Superior temporal gyrus (tissue), 1 donor: ENCODE measurements at regions not wholly inside any gene's neighbourhood (a gene's known extent, or its start where the extent isn't known, plus 50 kb on each side); places are given as distances from the start of the nearest gene placed in this dataset.
"Not testable (repeated sequence)": the region's sequence is repeated elsewhere in the genome, so short reads cannot be mapped to it uniquely, and the experiment has no call there.

Experiments
- DNase-seq: peaks from one replicate; pipeline ENCODE4 v3.0.0-alpha.2; 2016; ENCODE audit errors: extremely low spot score

DNA sequence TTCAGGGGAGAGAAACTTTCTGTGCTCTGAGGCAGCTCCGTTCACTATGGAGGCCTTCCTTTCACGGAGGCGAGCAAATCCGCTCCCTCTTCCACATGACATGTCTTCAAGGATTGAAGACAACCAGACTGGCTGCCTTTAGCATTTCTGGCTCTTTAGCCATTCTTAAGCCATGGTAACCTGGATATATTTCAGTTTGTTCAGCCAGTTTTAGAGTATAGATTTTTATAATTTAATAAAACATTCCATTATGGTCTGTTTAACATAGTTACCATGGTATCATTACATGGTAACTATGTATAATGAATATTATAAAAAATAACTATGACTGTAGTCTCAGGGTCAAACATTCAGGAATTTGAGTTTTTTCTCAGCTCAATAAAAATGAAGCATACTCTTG is 54.2 kb upstream of the NFIA start:
- DNase-seq = no peak

GRCh38 chr1:61018068-61018467 is 64.3 kb upstream of the NFIA start:
- not testable (repeated sequence) for DNase-seq

DNA sequence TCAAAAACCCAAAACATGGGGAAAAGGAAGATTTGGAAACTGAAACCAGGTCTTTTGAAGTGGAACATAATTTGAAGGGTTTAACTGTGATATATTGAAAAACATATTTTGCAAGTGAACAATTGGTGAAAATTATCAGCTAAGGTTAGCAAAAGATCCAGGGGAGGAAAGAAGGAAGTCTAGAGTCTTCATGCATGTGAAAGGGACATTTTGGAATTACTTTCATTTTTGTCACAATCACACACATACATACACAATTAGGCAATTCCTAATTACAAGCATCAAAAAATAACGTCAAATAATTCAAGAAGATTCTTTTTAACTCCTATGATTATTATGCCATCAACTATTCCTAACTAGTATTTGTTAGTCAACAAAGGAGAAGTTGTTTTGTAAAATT is 64.7 kb upstream of the NFIA start:
- DNase-seq = no peak

GRCh38 chr1:61013946-61014667 is 68.3 kb upstream of the NFIA start:
- DNase-seq = no peak

DNA sequence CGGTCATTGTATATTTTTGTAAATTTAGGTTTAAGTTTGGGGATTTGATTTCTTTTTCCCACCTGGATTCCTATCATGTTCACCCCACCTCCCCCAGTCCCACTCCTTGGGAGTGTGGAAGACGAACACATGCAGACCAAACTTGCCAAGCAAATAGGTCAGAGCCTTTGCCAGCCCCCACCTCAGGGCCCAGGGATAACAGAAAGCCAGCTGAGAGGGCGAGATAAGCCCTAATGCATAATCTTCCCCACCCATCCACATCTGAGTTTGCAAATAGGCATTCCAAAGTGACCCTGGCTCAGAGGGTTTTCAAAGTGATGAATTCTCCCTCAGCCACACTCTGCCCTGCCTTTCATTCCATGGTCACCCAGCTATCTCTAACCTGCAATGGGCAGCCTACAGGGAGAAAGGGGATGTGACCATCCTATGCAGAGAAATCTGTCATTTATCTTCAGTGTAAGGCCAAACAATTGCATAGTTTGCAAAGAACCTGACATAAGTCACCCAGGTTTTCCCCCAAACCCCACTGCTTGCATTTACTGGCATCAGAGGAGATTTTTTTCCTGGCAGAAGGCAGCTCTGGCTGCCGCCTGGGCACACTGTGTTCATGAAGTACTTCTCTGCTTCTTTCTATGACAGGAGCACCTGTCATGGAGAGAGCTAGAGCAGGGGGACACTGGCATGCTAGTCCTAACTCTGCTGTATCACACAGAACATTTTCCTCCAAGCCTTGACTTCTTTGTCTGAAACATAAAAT is 69.0 kb upstream of the NFIA start:
- DNase-seq = no peak

DNA sequence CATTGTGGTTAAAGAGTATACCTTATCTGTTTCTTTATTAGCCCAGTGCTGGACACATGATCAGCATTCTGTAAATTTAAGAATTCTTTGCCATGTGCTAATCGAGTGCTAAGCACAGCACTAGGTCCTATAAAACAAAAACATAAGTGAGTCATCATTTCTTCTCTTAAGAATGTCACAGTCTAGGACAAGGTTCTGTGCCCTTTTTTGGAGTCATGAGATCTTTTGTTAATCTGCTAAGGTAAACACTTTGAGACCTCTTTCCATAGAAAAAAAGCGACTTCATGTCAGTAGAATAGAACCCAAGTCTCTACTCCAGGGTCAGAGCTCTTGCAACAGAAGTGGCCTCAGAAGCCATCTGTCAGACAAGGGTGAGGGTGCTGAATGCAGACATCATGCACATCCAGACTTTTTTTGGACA is 70.0 kb upstream of the NFIA start:
- no peak for DNase-seq

- no peak for DNase-seq
Observed at GRCh38 chr1:61011561-61012263, 70.6 kb upstream of the NFIA start.

DNA sequence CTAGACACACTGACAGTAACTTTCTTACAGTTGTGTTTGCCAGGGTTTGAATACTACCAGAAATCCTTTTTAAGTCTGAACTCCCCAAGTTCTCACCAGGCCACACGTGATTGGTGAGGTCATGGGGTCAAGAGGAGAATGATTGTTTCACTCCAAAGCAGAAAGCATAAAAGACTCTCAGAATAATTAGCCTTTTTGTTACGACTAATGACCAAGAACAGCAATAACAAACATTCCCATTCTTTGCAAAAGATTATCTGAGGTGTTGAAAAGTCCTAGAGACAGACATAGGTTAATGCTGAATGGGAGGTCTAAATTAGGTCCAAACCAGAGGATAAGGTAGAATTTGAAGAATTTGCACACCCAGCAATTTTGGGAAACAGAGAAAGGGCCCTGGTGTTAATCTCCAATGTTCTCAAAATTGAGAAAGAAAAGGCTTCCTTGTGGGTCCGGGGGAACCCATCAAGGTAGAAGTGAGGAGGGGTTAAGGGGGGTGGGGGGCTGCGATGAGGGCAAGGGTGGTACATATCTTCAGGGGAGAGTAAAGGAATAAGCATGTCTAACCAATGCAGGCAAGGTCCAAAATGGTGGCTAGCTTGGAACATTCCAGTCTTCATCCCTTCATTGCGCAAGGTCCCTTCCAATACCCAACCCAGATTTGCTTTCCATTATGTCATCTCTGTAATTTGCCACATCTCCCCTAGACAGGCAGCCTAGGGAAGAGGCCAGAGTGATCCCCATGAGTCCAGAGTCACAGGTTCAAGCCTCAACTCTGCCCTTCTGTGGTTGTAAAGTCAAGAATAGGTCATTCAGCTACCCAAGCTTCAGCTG is 74.6 kb upstream of the NFIA start:
- no peak for DNase-seq

DNA sequence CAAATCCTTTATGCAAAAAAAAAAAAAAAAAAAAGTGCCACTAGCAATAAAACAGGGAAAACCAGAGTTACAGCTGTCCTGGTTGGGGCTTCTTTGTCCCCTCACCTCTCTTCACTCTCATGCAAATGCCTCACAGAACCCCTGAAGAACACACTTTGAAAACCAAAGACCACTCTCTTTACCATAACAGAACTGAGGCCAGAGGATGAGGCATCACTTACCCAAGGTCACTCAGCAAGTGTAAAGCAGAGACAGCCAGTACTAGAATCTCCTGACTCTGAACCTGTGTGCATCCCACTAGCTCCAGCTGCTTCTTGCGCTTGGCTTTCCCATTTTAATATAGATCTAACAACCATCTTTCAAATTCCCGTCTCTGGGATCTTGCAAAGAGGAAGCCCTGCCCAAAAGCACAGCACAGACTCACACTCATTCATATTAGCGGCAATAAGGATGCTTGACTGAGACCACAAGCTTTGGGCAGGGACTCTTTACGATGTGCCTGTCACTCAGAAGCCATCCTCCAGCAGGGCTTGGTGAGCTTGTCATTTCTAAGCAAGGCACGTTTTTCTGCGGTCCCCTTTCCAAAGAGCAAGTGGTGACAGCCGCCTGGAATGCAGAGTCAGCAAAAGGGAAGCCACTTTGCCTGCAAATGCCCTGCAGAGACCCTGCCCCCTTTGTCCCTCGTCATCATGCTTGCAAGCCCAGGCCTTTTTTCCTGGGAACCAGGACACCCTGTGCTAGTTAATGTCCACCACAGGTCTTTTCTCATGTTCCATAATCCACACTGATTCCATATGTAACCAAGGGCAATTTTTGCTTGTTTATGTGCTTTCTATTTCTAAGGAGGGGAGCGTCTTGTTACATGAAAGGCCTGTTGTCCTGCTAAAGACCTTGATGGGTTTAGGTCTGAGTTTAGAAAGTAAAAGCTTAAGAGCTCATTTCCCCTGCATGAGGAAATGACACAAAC is 76.5 kb upstream of the NFIA start:
- no peak for DNase-seq

GRCh38 chr1:61004262-61005003 is 77.9 kb upstream of the NFIA start:
- DNase-seq = no peak

GRCh38 chr1:61000327-61000726 is 82.0 kb upstream of the NFIA start:
- no peak for DNase-seq

DNA sequence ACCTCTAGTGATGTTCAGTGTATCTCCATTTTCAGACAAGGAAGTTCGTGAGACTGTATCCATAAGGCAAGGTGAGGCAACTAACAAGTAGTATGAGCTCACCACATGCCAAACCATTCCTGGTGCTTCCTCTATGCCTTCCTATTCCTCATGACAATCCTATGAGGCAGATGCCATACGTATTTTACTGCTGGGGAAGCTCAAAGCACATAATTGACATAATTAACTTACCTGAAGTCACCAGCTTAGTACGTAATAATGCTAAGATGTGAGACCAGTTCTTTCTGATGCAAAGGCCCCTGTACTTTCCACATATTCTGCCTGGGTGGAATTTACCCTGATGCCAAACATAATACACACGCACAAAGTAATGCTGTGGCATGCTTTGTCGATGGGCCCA is 83.6 kb upstream of the NFIA start:
- DNase-seq = no peak

GRCh38 chr1:60994828-60995492 is 87.4 kb upstream of the NFIA start:
- no peak for DNase-seq

- no peak for DNase-seq
Observed at GRCh38 chr1:60994369-60994768, 88.0 kb upstream of the NFIA start.

DNA sequence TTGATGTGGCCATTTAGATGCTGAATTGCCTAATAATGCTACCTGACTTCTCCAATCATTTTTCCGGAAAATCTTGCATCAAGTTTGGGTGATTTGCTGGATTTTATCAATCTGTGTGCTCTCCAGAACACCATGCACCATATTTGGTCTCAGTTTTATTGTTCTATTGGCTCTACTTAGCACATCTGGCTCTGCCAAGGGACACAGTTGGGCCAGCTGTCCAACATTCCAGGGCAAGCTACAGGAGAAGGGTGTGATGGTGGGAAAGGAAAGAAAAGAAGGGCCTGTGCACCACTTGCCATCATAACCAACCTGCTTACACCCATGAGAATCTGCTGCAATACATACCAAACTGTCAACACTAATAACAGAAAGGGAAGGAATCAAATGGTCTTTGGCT is 90.2 kb upstream of the NFIA start:
- DNase-seq = no peak

GRCh38 chr1:60990714-60991090 is 91.7 kb upstream of the NFIA start:
- no peak for DNase-seq

DNA sequence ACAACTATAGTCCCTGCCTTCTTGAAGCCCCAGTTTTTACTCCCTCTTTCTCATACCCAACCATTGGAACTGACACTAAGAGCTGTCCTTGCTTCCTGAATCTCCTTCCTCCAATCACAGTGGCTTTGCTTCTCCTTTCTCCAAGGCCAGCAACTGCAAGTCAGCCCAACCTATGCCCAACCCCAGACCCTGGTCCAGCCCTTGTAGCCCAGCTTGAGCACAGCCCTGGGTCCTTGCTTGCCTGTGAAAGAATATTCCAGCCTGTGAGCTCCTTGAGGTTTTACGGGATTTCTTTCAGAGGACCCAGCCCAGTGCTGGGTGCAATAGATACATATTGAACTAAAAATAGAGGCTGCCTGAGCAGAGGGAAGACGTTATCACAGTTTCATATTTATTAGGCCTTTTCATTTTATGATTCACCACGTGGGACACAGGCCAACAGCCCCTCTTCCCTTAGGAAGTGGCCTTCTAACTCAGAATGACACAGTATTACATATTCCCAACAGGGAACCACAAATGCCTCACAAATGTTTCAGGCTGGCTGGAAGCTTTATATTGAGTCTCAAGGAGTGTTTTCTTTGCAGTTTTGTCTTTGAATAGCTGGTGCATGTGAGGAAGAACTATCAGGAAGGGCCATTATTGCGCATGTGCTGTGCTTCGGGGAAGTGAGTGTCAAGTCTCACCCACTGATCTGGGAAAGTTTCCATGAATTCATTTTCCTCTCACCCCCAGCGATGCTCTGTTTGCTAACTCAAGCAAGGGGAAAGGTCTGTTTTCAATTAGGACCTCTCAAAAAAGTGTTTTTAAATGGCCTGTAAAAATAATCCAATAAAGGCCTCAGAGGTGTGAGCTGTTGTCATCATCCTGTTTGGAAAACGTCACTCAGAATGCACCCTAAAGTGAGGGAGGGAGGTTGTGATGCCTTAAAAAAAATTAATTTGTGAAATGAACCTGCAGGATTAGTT is 92.3 kb upstream of the NFIA start:
- DNase-seq = no peak

DNA sequence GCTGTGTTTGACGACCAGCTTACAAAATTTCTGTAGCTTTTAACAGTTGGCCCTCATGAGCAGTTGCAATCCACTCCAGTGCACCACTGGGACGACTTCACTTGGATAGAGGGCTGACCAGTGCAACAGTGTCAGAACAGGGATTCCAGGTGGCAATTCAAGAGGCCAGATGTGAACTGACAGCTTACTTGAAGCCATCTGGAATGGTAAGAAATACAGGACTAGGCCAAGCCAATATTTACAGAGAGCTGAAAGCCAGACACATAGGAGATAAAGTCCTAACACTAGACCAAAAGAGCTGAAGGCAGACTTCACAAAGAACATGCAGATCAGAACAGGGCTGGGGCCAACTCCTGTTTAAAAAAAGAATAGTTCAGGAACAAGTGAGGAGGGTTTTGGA is 93.5 kb upstream of the NFIA start:
- DNase-seq = no peak
